ENCODE measurements at regions not wholly inside any gene's neighbourhood (a gene's known extent, or its start where the extent isn't known, plus 50 kb on each side); places are given as distances from the start of the nearest gene placed in this dataset.

GRCh38 chr15:79635897-79636561, 203.9 kb downstream of the MINAR1 start:
- POLR2A ChIA-PET = no interaction called here

More at GRCh38 chr15:79635897-79636561, 203.9 kb downstream of the MINAR1 start:
- Mint-ChIP-seq H3K4me3 (no peak overlapping the region), H3K9me3 (ENCODE audit: insufficient read depth) (peaks cover 3% of the 10 kb centered on the region), H3K27me3 (peaks cover 45% of the 10 kb centered on the region), H3K27ac (no peak overlapping the region), H3K4me1 (no peaks in the 10 kb centered on the region)
- H2AFZ ChIP-seq (ENCODE audit: insufficient read depth, low read depth, low read length, poor library complexity, severe bottlenecking) = no peak overlapping the region
- CTCF ChIA-PET = no interaction called here
- 79% methylated on average over 2 of the region's 3 CpGs for WGBS (ENCODE audit: insufficient coverage)
- H4K20me1 ChIP-seq (ENCODE audit: control insufficient read depth, insufficient read depth, low read length, poor library complexity, severe bottlenecking) = no peaks in the 10 kb centered on the region
- H3K4me1 ChIP-seq (ENCODE audit: control insufficient read depth in 2 of 2, insufficient read depth in 2 of 2, low read length in 2 of 2) = no peaks in the 10 kb centered on the region
- H3K4me2 ChIP-seq (replicated peaks; ENCODE audit: low read depth, low read length, poor library complexity, severe bottlenecking) = no peak overlapping the region
- H3K27me3 ChIP-seq (replicated peaks in 1 of 4; ENCODE audit: control extremely low read depth in 1 of 4, control insufficient read depth in 3 of 4, insufficient read depth in 4 of 4, low read length in 3 of 4) = peaks cover 0 to 8% (median under 1%) of the 10 kb centered on the region in 4 experiments
- no peak for DNase-seq
- no peak overlapping the region for H3K9ac ChIP-seq (ENCODE audit: low read length)
- H3K79me2 ChIP-seq (ENCODE audit: control insufficient read depth, insufficient read depth, low read length) = no peaks in the 10 kb centered on the region
- no peak for ATAC-seq (ENCODE audit: low read depth)
- no peak overlapping the region for H3K27ac ChIP-seq (ENCODE audit: low read length in 2 of 2)
- H3K4me3 ChIP-seq (ENCODE audit: control extremely low read depth in 1 of 5, extremely low read depth in 1 of 5, insufficient read depth in 1 of 5, low read depth in 2 of 5, low read length in 4 of 5) = no peak overlapping the region
- H3K9me3 ChIP-seq (ENCODE audit: control extremely low read depth in 1 of 3, control insufficient read depth in 2 of 3, insufficient read depth in 1 of 3, low read length in 2 of 3) = peaks cover 0 to 5% (median 5%) of the 10 kb centered on the region in 3 donors
- intact Hi-C loops (cut with micrococcal nuclease) = no loop called here
- TF ChIP-seq CTCF (IDR thresholded peaks at IDR 0.05) (no peak), EZH2 (IDR thresholded peaks at IDR 0.05; ENCODE audit: borderline replicate concordance, insufficient read depth, low read depth, low read length, poor library complexity, severe bottlenecking) (no peak)
- no peaks in the 10 kb centered on the region for H3K36me3 ChIP-seq (replicated peaks in 1 of 2; ENCODE audit: control extremely low read depth in 1 of 2, control insufficient read depth in 1 of 2, extremely low read depth in 1 of 2, insufficient read depth in 2 of 2, low read length in 1 of 2)

Measured in B cell (primary cell).